ENCODE measurements at regions not wholly inside any gene's neighbourhood (a gene's known extent, or its start where the extent isn't known, plus 50 kb on each side); places are given as distances from the start of the nearest gene placed in this dataset.

DNA sequence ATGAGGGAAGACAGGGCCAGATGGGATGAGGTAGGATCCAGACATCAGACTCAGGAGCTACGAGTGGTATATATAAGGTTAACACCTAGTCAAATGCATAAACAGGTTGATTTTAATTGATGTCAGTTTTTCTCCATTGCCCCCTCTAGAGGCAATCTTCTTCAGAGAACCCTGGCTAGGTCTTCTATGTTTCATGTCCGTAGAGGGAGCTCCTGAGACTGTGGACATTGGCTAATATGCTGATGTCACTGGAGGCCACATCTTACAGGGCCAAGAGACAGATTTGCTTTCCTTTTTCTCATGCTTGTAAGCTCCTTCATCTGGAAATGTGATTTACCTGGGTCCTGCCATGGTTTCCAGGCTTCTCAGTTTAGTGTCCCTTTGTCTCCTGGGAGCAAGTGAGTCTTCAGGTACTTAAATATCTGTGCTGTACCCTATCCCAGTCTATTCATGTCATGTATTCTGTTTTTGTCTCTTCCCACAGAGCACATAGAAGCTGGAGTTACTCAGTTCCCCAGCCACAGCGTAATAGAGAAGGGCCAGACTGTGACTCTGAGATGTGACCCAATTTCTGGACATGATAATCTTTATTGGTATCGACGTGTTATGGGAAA lies 161.6 kb upstream of the PRSS1 start:
- intact Hi-C loops (cut with DNase I, micrococcal nuclease) = no loop called here
- Histone ChIP-seq H3K4me1 (ENCODE audit: low read depth) (no peaks in the 10 kb centered on the region), H3K36me3 (ENCODE audit: low read depth) (no peaks in the 10 kb centered on the region), H3K4me3 (no peak overlapping the region), H3K9me3 (no peaks in the 10 kb centered on the region)
- ATAC-seq = peak; percentile 90
- peak in 1 of 3 donors; percentile 19 for DNase-seq
- TF ChIP-seq, protein P1, sequence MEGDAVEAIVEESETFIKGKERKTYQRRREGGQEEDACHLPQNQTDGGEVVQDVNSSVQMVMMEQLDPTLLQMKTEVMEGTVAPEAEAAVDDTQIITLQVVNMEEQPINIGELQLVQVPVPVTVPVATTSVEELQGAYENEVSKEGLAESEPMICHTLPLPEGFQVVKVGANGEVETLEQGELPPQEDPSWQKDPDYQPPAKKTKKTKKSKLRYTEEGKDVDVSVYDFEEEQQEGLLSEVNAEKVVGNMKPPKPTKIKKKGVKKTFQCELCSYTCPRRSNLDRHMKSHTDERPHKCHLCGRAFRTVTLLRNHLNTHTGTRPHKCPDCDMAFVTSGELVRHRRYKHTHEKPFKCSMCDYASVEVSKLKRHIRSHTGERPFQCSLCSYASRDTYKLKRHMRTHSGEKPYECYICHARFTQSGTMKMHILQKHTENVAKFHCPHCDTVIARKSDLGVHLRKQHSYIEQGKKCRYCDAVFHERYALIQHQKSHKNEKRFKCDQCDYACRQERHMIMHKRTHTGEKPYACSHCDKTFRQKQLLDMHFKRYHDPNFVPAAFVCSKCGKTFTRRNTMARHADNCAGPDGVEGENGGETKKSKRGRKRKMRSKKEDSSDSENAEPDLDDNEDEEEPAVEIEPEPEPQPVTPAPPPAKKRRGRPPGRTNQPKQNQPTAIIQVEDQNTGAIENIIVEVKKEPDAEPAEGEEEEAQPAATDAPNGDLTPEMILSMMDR (IDR thresholded peaks at IDR 0.05) = no peak

DNA sequence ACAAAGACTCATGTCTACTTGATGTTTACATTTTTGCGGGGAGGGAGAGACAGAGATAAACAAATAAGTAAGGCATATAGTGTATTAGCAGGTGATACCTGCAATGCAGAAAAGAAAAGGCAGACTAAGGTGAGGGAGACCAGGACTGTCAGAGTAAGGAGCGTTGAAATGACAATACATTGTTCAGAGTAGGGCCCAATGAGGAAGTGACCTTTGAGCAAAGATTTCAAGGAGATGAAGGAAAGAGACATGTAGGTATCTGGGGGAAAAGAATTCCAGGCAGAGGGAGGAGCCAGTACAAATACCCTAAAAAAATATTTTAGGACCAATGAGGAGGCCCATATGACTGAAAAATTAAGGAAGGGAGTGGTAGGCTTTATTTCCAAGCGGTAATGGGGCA lies 162.7 kb upstream of the PRSS1 start:
- H3K4me3 ChIP-seq = no peak overlapping the region
- TF ChIP-seq, protein P1 (IDR thresholded peaks at IDR 0.05) = no peak
- ATAC-seq = peak; percentile 75

DNA sequence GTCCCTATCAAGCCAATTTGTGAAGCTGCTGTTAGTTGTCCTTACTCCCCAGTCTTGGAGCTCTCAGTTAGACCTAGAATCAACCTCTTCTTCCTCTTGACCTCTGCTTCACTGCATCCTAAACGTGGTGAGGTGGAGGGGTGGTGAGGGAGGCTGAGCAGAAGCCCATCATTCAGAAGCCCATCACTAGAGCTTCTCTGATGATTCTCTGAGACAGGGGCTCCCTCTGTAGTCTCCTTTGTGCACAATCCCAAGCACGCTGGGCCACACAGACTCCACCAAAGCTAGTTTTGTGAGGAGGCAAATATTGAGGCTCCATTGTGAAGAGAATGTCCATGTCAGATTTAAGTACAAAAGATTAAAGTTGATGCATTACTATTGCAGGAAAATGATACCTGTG lies 163.8 kb upstream of the PRSS1 start:
- Histone ChIP-seq H3K36me3 (ENCODE audit: low read depth) (no peaks in the 10 kb centered on the region), H3K9me3 (no peaks in the 10 kb centered on the region), H3K4me1 (ENCODE audit: low read depth) (no peaks in the 10 kb centered on the region), H3K4me3 (no peak overlapping the region)
- ATAC-seq (no peak), DNase-seq (no peak)
- intact Hi-C loops (cut with DNase I, micrococcal nuclease) = no loop called here
- TF ChIP-seq, protein P1 (IDR thresholded peaks at IDR 0.05) = no peak

More for the DNA sequence above, 162.7 kb upstream of the PRSS1 start:
- Histone ChIP-seq H3K36me3 (ENCODE audit: low read depth) (no peaks in the 10 kb centered on the region), H3K9me3 (no peaks in the 10 kb centered on the region), H3K4me1 (ENCODE audit: low read depth) (no peaks in the 10 kb centered on the region)
- peak in 1 of 3 donors; percentile 25 for DNase-seq
- intact Hi-C loops (cut with DNase I, micrococcal nuclease) = no loop called here

DNA sequence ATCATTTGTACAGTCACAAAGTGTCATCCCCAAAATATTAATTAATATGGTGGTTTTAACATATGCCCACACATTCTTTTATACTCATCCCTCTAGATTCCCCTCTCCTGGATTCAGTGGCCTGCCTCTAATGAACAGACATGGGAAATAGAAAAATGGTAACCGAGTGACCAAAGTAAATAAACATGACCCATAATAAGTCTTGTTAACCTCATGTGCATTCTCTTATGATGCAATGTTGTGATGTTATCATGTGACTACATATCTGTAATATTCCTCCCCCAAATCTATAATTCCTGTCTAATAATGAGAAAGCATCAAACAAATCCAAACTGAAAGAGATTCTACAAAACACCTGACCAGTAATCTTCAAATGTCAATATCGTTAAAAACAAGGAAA lies 164.5 kb upstream of the PRSS1 start:
- no peak for DNase-seq
- H3K9me3 ChIP-seq = no peaks in the 10 kb centered on the region
- H3K4me1 ChIP-seq (ENCODE audit: low read depth) = no peaks in the 10 kb centered on the region
- ATAC-seq = no peak
- TF ChIP-seq, protein P1 (IDR thresholded peaks at IDR 0.05) = no peak
- no peaks in the 10 kb centered on the region for H3K36me3 ChIP-seq (ENCODE audit: low read depth)
- H3K4me3 ChIP-seq = no peak overlapping the region
- intact Hi-C loops (cut with DNase I, micrococcal nuclease) = no loop called here

DNA sequence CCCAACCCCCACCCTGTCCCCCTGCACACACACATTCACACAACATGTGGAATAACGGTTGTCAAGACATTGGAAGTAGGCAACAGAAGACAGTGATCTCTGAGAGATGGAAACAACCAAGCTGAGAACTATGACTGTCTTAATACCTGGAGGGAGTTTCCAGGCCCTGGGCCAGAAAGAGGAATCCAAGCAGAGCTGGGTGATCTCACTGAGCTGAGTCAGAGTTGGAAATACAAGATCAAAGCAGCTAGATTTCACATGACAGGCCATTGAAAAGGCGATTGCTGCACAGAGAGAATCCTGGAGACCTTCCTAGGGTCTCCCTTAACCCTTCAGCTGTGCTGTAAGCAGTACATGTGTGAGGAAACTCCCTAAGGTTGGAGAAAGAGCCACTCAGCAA lies 165.8 kb upstream of the PRSS1 start:
- DNase-seq (no peak), ATAC-seq (no peak)
- Histone ChIP-seq H3K36me3 (ENCODE audit: low read depth) (no peaks in the 10 kb centered on the region), H3K4me1 (ENCODE audit: low read depth) (no peaks in the 10 kb centered on the region), H3K4me3 (no peak overlapping the region), H3K9me3 (no peaks in the 10 kb centered on the region)
- TF ChIP-seq, protein P1 (IDR thresholded peaks at IDR 0.05) = no peak
- intact Hi-C loops (cut with DNase I, micrococcal nuclease) = no loop called here

DNA sequence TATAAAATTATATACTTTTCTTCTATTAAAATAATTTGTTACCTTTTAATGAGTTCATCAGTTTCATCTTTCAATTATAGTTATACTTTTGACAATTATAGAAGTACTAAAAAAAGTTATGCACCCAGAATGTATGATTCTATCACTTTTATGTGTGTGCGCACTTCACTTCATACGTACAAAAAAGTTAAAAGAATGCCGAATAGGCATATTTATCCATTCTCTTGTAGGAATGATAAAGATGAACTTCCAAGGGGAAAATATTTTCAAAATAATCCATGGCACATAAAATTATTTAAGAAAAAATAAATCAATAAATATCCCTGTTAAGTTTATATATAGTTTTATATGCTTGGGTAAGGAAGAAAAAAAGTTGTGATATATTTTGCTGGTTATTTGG lies 166.9 kb upstream of the PRSS1 start:
- no peaks in the 10 kb centered on the region for H3K36me3 ChIP-seq (ENCODE audit: low read depth)
- TF ChIP-seq, protein P1 (IDR thresholded peaks at IDR 0.05) = no peak
- no peaks in the 10 kb centered on the region for H3K4me1 ChIP-seq (ENCODE audit: low read depth)
- intact Hi-C loops (cut with DNase I, micrococcal nuclease) = no loop called here
- DNase-seq = no peak
- no peak for ATAC-seq
- H3K9me3 ChIP-seq = no peaks in the 10 kb centered on the region
- H3K4me3 ChIP-seq = no peak overlapping the region

Measured in mucosa of descending colon (tissue), 3 donors.